ENCODE measurements at regions not wholly inside any gene's neighbourhood (a gene's known extent, or its start where the extent isn't known, plus 50 kb on each side); places are given as distances from the start of the nearest gene placed in this dataset.

DNA sequence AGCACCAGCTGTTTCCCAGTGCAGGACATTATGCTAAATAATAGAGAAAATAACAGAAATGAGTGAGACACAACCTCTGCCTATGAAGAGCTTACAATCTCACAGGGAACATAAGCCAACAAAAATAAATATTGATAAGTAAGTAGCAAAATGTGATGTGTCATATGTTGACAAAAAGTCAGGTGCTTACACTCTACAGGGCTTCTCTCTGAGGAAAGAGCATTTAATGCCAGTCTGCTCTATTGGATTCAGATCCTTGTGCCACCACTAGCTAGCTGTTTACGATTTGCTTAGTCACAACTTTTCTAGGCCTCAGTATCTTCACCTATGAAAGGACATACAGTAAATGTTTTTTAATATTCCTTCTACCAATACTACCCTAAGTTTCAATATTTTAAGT lies 500.9 kb upstream of the NAALADL2 start:
- no peak overlapping the region for H3K18ac ChIP-seq (ENCODE audit: extremely low read depth, low read length)
- 84% methylated on average over 1 of the region's 1 CpG; no CpG with 5 or more reads in 1 of the 2 experiments for WGBS, 2 experiments (ENCODE audit: extremely low coverage in 1 of 2, insufficient coverage in 1 of 2, insufficient read length in 1 of 2, insufficient replicate concordance in 2 of 2, low coverage in 1 of 2, low lambda C conversion rate in 2 of 2, missing lambda C conversion rate in 1 of 2)
- H2BK15ac ChIP-seq (ENCODE audit: low read length): no peak overlapping the region
- no peaks in the 10 kb centered on the region for H3K27me3 ChIP-seq (replicated peaks in 1 of 4; ENCODE audit: control insufficient read depth in 3 of 4, extremely low read depth in 1 of 4, insufficient read depth in 3 of 4, low read length in 3 of 4)
- H3K4me2 ChIP-seq (ENCODE audit: insufficient read depth in 1 of 2, low read depth in 2 of 2, low read length in 2 of 2): no peak overlapping the region
- no peak overlapping the region for H4K5ac ChIP-seq (ENCODE audit: insufficient read length, low read depth, low read length)
- H4K20me1 ChIP-seq (replicated peaks in 1 of 2; ENCODE audit: control insufficient read depth in 1 of 2, insufficient read depth in 2 of 2, low read length in 2 of 2): no peaks in the 10 kb centered on the region
- H3K4me1 ChIP-seq (replicated peaks in 1 of 4; ENCODE audit: control insufficient read depth in 3 of 4, insufficient read depth in 4 of 4, low read length in 3 of 4): no peaks in the 10 kb centered on the region
- no peak overlapping the region for H4K8ac ChIP-seq (ENCODE audit: extremely low read depth, insufficient read depth, low read length)
- no peak overlapping the region for H3K56ac ChIP-seq (replicated peaks; ENCODE audit: insufficient read length, low read depth, low read length)
- ChIA-PET CTCF (ENCODE audit: partially characterized antibody) (interaction anchor here (1.0 kb wide), 1 partner anchor 34 kb away, joined by 3 read pairs; no protein-coding TSS in a partner anchor), POLR2A (ENCODE audit: partially characterized antibody) (no interaction called here)
- H3K4me3 ChIP-seq (ENCODE audit: extremely low read depth in 1 of 4, insufficient read depth in 2 of 4, low read depth in 3 of 4, low read length in 4 of 4): no peak overlapping the region
- DNase-seq (ENCODE audit: low read depth in 1 of 2, low spot score in 2 of 2): no peak
- no peak overlapping the region for H3K9ac ChIP-seq (replicated peaks in 1 of 4; ENCODE audit: extremely low read depth in 1 of 4, low read depth in 3 of 4, low read length in 3 of 4)
- H3K79me2 ChIP-seq (ENCODE audit: control insufficient read depth in 1 of 2, insufficient read depth in 2 of 2, low read length in 2 of 2): no peaks in the 10 kb centered on the region
- H2BK12ac ChIP-seq (ENCODE audit: low read depth, low read length): no peak overlapping the region
- H3K27ac ChIP-seq (ENCODE audit: low read depth, low read length): no peak overlapping the region
- no peaks in the 10 kb centered on the region for H3K36me3 ChIP-seq (ENCODE audit: control insufficient read depth in 2 of 4, insufficient read depth in 4 of 4, low read length in 3 of 4)
- H2BK20ac ChIP-seq (ENCODE audit: low read length): no peak overlapping the region
- TF ChIP-seq SIX5 (IDR thresholded peaks at IDR 0.05; ENCODE audit: low read depth, low read length) (no peak), PHF8 (conservative IDR thresholded peaks at IDR 0.05; ENCODE audit: low read depth, low read length) (no peak), RNF2 (IDR thresholded peaks at IDR 0.05; ENCODE audit: borderline replicate concordance, low read depth, low read length, missing control alignments, poor library complexity, severe bottlenecking) (no peak), SP2 (IDR thresholded peaks at IDR 0.05; ENCODE audit: low read length) (no peak), SIRT6 (IDR thresholded peaks at IDR 0.05; ENCODE audit: low read length) (no peak), RBBP5 (IDR thresholded peaks at IDR 0.05; ENCODE audit: borderline replicate concordance, low read depth, low read length) (no peak), NRF1 (IDR thresholded peaks at IDR 0.05; ENCODE audit: low read depth, low read length) (no peak), KDM4A (IDR thresholded peaks at IDR 0.05; ENCODE audit: low read depth, low read length, severe bottlenecking) (no peak), ZNF274 (IDR thresholded peaks at IDR 0.05; ENCODE audit: borderline replicate concordance, extremely low read depth, low read length) (no peak), KDM1A (IDR thresholded peaks at IDR 0.05; ENCODE audit: borderline replicate concordance, low read length) (no peak)
- TF ChIP-seq, protein P1, sequence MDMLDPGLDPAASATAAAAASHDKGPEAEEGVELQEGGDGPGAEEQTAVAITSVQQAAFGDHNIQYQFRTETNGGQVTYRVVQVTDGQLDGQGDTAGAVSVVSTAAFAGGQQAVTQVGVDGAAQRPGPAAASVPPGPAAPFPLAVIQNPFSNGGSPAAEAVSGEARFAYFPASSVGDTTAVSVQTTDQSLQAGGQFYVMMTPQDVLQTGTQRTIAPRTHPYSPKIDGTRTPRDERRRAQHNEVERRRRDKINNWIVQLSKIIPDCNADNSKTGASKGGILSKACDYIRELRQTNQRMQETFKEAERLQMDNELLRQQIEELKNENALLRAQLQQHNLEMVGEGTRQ (IDR thresholded peaks at IDR 0.05; ENCODE audit: low read length): no peak
- H3K23me2 ChIP-seq (ENCODE audit: low read depth, low read length): no peaks in the 10 kb centered on the region
- H2BK5ac ChIP-seq (ENCODE audit: low read depth, low read length): no peak overlapping the region
- H4K91ac ChIP-seq (replicated peaks; ENCODE audit: insufficient read length, low read length): no peak overlapping the region
- H3K4ac ChIP-seq (replicated peaks; ENCODE audit: insufficient read length, low read depth, low read length): no peak overlapping the region
- H3K79me1 ChIP-seq (ENCODE audit: low read depth, low read length): no peaks in the 10 kb centered on the region
- H2AFZ ChIP-seq (ENCODE audit: low read length): no peak overlapping the region
- H3K9me3 ChIP-seq (ENCODE audit: insufficient read depth in 2 of 2, low read depth in 1 of 2, low read length in 1 of 2): no peaks in the 10 kb centered on the region
- H2BK120ac ChIP-seq (replicated peaks; ENCODE audit: low read depth, low read length): no peak overlapping the region
- FAIRE-seq: no peak
- no peak overlapping the region for H2AK5ac ChIP-seq (ENCODE audit: low read depth, low read length)
- H3K23ac ChIP-seq (ENCODE audit: insufficient read length): no peak overlapping the region
- H3K14ac ChIP-seq (ENCODE audit: insufficient read length): no peak overlapping the region
